HEK293 (cell line): ENCODE measurements at regions not wholly inside any gene's neighbourhood (a gene's known extent, or its start where the extent isn't known, plus 50 kb on each side); places are given as distances from the start of the nearest gene placed in this dataset.

Source experiments
- CTCF ChIA-PET: fragments of 350-600 bp; formaldehyde crosslinking; extraction: SDS; loops from one replicate; lab custom pipeline; 2021; ENCODE audit warnings: antibody characterized with exemption; lab: Yijun Ruan, JAX
- POLR2A ChIA-PET: fragments of 300-600 bp; formaldehyde crosslinking; extraction: SDS; loops from one replicate; lab custom pipeline; 2020; ENCODE audit warnings: antibody characterized with exemption, inconsistent platforms; lab: Yijun Ruan, JAX
- H3K27ac ChIP-seq: fragments of 200-500 bp; sonication (Bioruptor generic); 2 replicates; pipeline ENCODE4 v1.5.1; 2014; ENCODE audit warnings: low read depth, low read length, control low read depth, inconsistent platforms; ENCODE audit errors: extremely low read depth
- H3K36me3 ChIP-seq, 2 experiments: fragments of 200-500 bp in 1 of 2; sonication (Bioruptor generic) in 1 of 2; 1 replicate in 1 of 2; 2 replicates in 1 of 2; pipeline ENCODE4 v1.5.1; 2014 to 2017; ENCODE audit warnings: inconsistent platforms in 2 of 2, low read length in 2 of 2; ENCODE audit not compliant: control insufficient read depth in 2 of 2, insufficient read depth in 1 of 2
- H3K4me1 ChIP-seq: fragments of 200-500 bp; sonication (Bioruptor generic); 2 replicates; pipeline ENCODE4 v1.5.1; 2014; ENCODE audit warnings: mild to moderate bottlenecking, low read length, inconsistent platforms; ENCODE audit not compliant: control insufficient read depth, insufficient read depth
- H3K4me3 ChIP-seq: 2 replicates; pipeline ENCODE4 v1.5.1; 2011; ENCODE audit warnings: low read depth, mild to moderate bottlenecking, control low read depth, low read length, moderate library complexity
- H3K9me3 ChIP-seq: fragments of 200-500 bp; sonication (Bioruptor generic); 2 replicates; pipeline ENCODE4 v1.5.1; 2014; ENCODE audit warnings: low read depth, low read length, inconsistent platforms; ENCODE audit not compliant: control insufficient read depth, insufficient read depth
- KLF9 ChIP-seq: fragments of 450-650 bp; formaldehyde crosslinking; IDR thresholded peaks from 2 replicates; pipeline ENCODE4 v1.5.1; 2016; ENCODE audit warnings: missing biosample characterization, missing genetic modification characterization, low read depth
- PATZ1 ChIP-seq: fragments of 450-650 bp; formaldehyde crosslinking; IDR thresholded peaks from 2 replicates; pipeline ENCODE4 v1.5.1; 2016; ENCODE audit warnings: missing biosample characterization, missing genetic modification characterization
- PRDM1 ChIP-seq: fragments of 450-650 bp; formaldehyde crosslinking; IDR thresholded peaks from 2 replicates; pipeline ENCODE4; 2016; ENCODE audit warnings: missing biosample characterization, missing genetic modification characterization
- PRDM6 ChIP-seq: fragments of 450-650 bp; formaldehyde crosslinking; IDR thresholded peaks from 2 replicates; pipeline ENCODE4 v1.5.1; 2017; ENCODE audit warnings: missing biosample characterization, missing genetic modification characterization
- ZBTB11 ChIP-seq: fragments of 450-650 bp; formaldehyde crosslinking; conservative IDR thresholded peaks from 2 replicates; pipeline ENCODE4 v1.5.1; 2016; ENCODE audit warnings: low read depth, missing biosample characterization, missing genetic modification characterization
- ZBTB7A ChIP-seq: fragments of 450-650 bp; formaldehyde crosslinking; IDR thresholded peaks from 2 replicates; pipeline ENCODE4 v1.5.1; 2016; ENCODE audit warnings: low read depth, missing biosample characterization, missing genetic modification characterization
- ZNF114 ChIP-seq: fragments of 450-650 bp; formaldehyde crosslinking; IDR thresholded peaks from 2 replicates; pipeline ENCODE4 v1.5.0; 2017; ENCODE audit warnings: missing biosample characterization, missing genetic modification characterization
- ZNF146 ChIP-seq: fragments of 450-650 bp; formaldehyde crosslinking; IDR thresholded peaks from 2 replicates; pipeline ENCODE4 v1.5.1; 2016; ENCODE audit warnings: missing biosample characterization, missing genetic modification characterization
- ZNF169 ChIP-seq: fragments of 450-650 bp; formaldehyde crosslinking; IDR thresholded peaks from 2 replicates; pipeline ENCODE4 v1.5.1; 2016; ENCODE audit warnings: missing biosample characterization, missing genetic modification characterization
- ZNF266 ChIP-seq: fragments of 450-650 bp; formaldehyde crosslinking; IDR thresholded peaks from 2 replicates; pipeline ENCODE4 v1.5.1; 2016; ENCODE audit warnings: missing biosample characterization, missing genetic modification characterization, low read depth
- ZNF311 ChIP-seq: fragments of 450-650 bp; formaldehyde crosslinking; IDR thresholded peaks from 2 replicates; pipeline ENCODE4 v1.5.1; 2017; ENCODE audit warnings: missing biosample characterization, missing genetic modification characterization, borderline replicate concordance
- ZNF555 ChIP-seq: fragments of 450-650 bp; formaldehyde crosslinking; conservative IDR thresholded peaks from 2 replicates; pipeline ENCODE4 v1.5.1; 2017; ENCODE audit warnings: missing biosample characterization, mild to moderate bottlenecking, missing genetic modification characterization, inconsistent platforms
- ZNF600 ChIP-seq: fragments of 450-650 bp; formaldehyde crosslinking; IDR thresholded peaks from 2 replicates; pipeline ENCODE4 v1.5.1; 2016; ENCODE audit warnings: missing biosample characterization, missing genetic modification characterization
- ZNF610 ChIP-seq: fragments of 450-650 bp; formaldehyde crosslinking; IDR thresholded peaks from 2 replicates; pipeline ENCODE4 v1.5.1; 2016; ENCODE audit warnings: missing biosample characterization, missing genetic modification characterization, borderline replicate concordance
- ZNF701 ChIP-seq: fragments of 450-650 bp; formaldehyde crosslinking; IDR thresholded peaks from 2 replicates; pipeline ENCODE4 v1.5.1; 2016; ENCODE audit warnings: missing biosample characterization, missing genetic modification characterization
- ZNF776 ChIP-seq: fragments of 450-650 bp; formaldehyde crosslinking; IDR thresholded peaks from 2 replicates; pipeline ENCODE4 v1.5.0; 2017; ENCODE audit warnings: missing biosample characterization, missing genetic modification characterization, borderline replicate concordance
- ZNF777 ChIP-seq: fragments of 450-650 bp; formaldehyde crosslinking; IDR thresholded peaks from 2 replicates; pipeline ENCODE4 v1.5.1; 2017; ENCODE audit warnings: missing biosample characterization, missing genetic modification characterization, borderline replicate concordance
- ZNF792 ChIP-seq: fragments of 450-650 bp; formaldehyde crosslinking; IDR thresholded peaks from 2 replicates; pipeline ENCODE4 v1.5.1; 2016; ENCODE audit warnings: missing biosample characterization, missing genetic modification characterization
- ZXDB ChIP-seq: fragments of 450-650 bp; formaldehyde crosslinking; IDR thresholded peaks from 2 replicates; pipeline ENCODE4 v1.5.1; 2016; ENCODE audit warnings: missing biosample characterization, missing genetic modification characterization

- CTCF ChIA-PET: interaction anchor here (0.7 kb wide), 1 partner anchor 42 kb away, joined by 6 read pairs; no protein-coding TSS in a partner anchor
Measured at GRCh38 chr14:71366861-71367260, 459.6 kb downstream of the PCNX1 start.

GRCh38 chr14:71371711-71372396 is 464.6 kb downstream of the PCNX1 start:
- TF ChIP-seq PRDM6 (tag by site-specific recombination) (peak; percentile 6; the same call in 1 of the 2 replicates), ZNF114 (tag by site-specific recombination) (no peak)
- ChIA-PET POLR2A (interaction anchor here (1.0 kb wide), 1 partner anchor 50 kb away, joined by 6 read pairs; no protein-coding TSS in a partner anchor), CTCF (no interaction called here)
- Histone ChIP-seq H3K27ac (peak overlapping the region; percentile 4; the same call in 1 of the 2 replicates), H3K9me3 (no peaks in the 10 kb centered on the region), H3K4me1 (peaks cover 13% of the 10 kb centered on the region), H3K4me3 (no peak overlapping the region), H3K36me3 (no peaks in the 10 kb centered on the region)

More at GRCh38 chr14:71366861-71367260, 459.6 kb downstream of the PCNX1 start:
- H3K4me1 ChIP-seq: peaks cover 15% of the 10 kb centered on the region
- H3K36me3 ChIP-seq: no peaks in the 10 kb centered on the region
- no peak overlapping the region for H3K4me3 ChIP-seq
- no peak overlapping the region for H3K27ac ChIP-seq
- TF ChIP-seq ZNF311 (tag by site-specific recombination) (no peak), ZNF792 (tag by site-specific recombination) (no peak), ZBTB7A (tag by site-specific recombination) (no peak), ZNF701 (no peak), ZNF146 (no peak), ZNF600 (tag by site-specific recombination) (no peak), ZBTB11 (tag by site-specific recombination) (no peak), PATZ1 (tag by site-specific recombination) (no peak), KLF9 (no peak), PRDM1 (tag by site-specific recombination) (no peak), ZNF169 (tag by site-specific recombination) (no peak), ZNF555 (no peak), ZXDB (no peak), ZNF266 (no peak), ZNF777 (tag by site-specific recombination) (no peak), ZNF610 (tag by site-specific recombination) (no peak), ZNF776 (tag by site-specific recombination) (no peak)
- H3K9me3 ChIP-seq: no peaks in the 10 kb centered on the region
- POLR2A ChIA-PET: interaction anchor here (0.7 to 1.4 kb wide), 2 partner anchors 27 to 45 kb away, joined by 3 to 4 read pairs; no protein-coding TSS in a partner anchor
